CD4-positive, alpha-beta T cell treated with Interferon alpha-2 for 1 hour (primary cell): ENCODE measurements at regions not wholly inside any gene's neighbourhood (a gene's known extent, or its start where the extent isn't known, plus 50 kb on each side); places are given as distances from the start of the nearest gene placed in this dataset.
"Not testable (repeated sequence)": the region's sequence is repeated elsewhere in the genome, so short reads cannot be mapped to it uniquely, and the experiment has no call there.

Source experiments
- DNase-seq, 2 donors: peaks; one replicate each; pipeline ENCODE4 v3.0.0-alpha.2; 2020 to 2022

DNA sequence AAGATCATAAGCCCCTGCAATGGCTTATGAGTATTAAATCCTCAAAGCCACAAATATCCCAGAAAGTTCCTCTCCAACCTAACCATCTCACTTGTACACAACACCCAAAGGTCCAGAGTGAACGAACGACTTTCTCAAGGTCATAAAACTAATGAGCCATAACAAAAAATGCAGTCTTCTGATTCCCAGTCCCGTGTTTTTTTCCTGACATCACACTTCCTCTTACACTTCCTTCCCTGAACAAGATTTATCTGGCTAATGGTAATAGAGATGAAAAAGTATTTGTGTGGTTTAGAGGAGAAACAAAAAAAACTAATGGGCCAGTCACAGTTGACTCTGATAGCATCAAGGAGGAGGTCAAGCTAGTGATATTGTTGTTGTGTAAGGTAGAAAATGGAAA, 99.5 kb upstream of the KLHL13 start:
- DNase-seq = no peak

DNA sequence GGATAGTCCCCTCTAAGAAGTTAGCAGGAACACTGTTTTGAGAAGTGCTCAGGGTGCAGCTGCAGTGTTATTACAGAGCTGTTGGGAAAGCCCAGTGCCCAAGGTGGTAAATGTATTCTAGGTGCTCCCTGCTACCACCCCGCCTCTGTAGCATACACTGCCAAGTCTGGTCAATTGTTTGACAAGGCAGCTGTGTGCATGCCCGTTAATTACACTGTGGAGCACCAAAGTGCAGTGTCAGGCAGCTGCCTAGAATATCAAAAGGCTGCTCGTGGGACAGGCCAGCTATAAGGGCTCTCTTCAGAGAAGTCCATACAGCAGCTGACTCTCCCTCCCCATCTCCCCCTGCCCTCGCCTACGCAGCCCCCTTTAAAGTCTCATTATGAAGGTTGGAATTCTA, 99.9 kb upstream of the KLHL13 start:
- no peak for DNase-seq

DNA sequence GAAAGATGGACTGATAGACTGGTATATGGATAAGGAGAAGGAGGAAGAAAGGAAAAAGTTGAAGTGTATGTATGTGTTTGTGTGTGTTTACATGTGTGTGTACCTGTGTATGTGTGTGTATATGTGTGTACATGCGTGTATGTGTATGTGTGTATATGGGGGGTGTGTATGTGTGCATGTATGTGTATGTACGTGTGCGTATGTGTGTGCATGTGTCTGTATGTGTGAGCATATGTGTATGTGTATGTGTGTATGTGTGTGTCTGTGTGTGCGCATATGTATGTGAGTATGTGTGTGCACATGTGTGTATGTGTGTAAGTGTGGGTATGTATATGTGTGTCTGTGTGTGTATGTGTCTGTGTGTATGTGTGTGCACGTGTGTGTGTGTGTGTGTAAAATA, 101.5 kb upstream of the KLHL13 start:
- no peak for DNase-seq

DNA sequence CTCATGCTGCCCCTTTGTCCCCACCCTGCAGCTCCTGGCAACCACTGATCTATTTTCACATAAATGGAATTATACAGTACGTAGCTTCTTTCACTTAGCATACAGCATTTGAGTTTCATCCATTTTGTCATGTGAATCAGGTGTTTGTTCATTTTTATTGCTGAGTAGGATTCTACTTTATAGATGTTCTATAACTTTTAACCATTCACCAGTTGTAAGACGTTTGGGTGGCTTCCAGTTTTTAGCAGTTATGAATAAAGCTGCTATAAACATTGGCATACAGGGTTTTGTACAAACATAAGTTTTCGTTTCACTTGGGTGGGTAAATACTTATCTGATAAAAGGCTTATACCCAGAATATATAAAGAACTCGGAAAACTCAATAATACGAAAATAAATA, 102.3 kb upstream of the KLHL13 start:
- DNase-seq = no peak

DNA sequence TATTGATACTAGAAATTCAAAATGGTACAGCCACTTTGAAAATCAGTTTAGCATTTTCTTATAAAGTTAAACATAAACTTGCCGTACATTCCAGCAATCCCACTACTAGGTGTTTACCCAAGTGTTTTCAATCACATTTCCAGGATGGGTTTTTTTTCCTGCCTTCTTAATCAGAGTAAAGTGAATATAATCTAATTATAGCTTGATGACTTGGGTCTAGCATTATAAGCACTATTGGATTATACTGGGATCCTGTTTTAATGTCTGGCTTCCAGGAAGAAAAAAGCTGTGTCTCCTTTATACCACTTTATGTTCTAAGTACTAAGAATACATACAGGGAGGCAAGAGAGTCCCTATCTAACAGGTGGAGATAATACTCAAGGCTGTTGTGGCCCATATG, 103.3 kb upstream of the KLHL13 start:
- no peak for DNase-seq

DNA sequence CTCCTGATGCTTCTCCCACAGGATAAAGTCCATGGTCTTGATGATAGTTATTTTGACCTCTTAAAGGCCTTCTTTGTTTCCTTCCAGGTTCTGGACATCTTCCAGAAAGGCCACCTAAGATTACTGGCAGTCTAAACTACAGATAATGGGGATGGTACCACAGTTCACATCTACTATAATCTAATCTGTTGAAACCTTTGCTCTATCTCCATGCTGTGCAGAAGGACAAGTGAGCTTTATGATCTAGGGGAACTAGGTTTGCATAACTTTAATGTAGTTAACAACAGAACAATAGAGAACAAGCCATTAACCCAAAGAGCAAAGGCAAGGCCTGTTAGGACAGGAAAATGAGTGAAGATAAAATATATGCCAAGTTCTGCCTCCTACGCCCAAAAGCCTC, 103.9 kb upstream of the KLHL13 start:
- DNase-seq = no peak

DNA sequence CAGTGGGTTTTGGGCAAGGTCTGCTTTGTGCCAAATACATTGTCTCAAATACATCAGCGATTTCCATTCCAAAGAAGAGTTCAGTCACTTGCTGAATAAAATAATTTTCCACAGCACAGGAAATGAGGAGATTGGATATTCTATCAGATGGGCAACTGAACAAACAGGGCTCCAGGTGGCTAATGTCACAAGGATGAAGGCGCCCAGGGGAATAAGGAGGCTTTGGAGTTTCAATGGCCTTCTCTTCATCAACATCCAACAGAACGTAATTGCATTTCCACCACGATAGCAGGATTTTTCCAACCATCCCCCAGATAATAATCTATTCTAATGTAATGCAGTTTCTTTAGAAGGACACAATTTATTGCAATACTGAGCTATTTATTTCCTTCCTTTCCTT, 104.7 kb upstream of the KLHL13 start:
- DNase-seq = no peak

DNA sequence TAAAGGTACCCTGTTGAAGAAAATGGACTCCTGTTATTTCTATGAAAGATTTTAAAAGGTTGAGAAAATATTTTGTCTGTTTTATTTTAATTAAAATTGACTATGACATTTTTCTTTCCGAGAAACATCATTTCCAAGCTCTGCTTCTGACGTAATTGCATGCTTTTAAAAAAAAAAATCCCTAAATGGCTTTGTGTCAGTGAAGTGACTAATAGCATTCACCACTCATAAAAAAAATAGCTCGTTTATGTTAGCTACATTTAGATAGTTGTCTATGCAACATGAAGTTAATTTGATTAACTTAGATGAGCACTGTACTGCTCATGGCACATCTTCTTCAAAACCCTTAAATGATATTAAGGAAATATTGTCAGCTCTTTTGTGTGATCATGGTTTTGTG, 105.1 kb upstream of the KLHL13 start:
- DNase-seq = no peak

DNA sequence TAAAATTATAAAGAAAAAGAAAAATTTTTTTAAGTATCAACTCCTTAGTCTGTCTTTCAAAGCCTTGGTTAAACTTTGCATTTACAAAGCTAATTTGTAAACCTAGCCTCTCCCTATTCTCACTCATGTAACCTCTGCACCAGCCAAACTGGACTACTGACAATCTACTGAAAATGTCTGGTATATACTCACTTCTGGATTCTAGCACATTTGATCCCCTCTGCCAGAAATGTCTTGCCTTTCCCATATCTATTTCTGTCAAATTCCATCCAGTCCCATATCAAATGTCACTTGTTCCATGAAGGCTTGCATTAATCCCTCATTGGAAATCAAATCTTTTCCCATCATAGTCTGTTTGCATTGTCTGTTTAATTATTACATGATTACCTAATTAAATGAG, 105.8 kb upstream of the KLHL13 start:
- DNase-seq = no peak

DNA sequence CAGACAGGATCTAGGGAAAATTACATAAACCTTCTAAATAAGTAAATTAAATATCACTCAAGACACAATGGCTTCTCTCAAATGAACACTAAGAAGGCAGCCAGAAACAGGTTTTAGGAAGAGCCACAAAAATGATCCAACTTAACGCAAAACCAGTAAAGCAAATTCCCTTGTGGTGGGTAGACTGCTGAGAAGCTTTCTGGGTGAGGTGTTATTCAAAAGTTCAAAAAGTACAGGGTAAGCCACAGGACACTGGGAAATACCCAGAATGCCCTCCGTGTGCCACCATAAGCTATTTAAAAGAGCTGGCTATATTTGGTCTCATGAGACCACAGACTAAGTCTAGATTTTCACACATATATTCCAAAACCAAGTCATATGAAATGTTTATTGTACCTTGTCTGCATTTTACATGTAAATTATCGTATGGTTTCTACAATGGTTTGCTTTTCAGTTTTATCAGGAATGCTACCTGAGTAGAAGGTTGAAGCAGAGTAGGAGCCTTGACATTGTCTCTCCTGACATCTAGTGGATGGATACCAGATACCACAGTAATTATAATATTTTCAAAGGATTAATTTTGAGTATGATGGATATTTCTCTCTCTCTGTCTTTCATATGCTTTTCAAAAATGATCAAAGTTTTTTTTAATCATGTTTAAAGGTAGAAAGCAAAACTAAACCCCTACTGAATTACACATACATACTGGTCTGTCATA, 109.3 kb upstream of the KLHL13 start:
- no peak for DNase-seq

DNA sequence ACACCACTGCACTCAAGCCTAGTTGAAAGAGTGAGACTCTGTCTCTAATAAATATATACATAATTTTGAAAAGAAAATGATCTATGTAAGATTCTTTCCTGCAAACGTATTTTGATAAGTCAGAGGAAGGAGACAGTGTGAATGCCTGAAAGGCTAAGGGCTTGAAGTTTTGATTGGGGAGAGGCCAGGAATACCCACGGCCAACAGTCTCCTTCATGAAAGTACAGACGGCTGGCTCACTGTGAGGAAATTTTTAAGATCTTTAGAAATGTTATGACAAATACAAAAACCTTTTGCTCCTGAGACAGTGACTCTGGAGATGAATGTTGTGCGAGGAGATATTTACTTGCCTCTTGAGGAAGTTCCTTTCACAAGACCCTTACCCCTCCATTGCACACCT, 111.4 kb upstream of the KLHL13 start:
- DNase-seq = no peak

DNA sequence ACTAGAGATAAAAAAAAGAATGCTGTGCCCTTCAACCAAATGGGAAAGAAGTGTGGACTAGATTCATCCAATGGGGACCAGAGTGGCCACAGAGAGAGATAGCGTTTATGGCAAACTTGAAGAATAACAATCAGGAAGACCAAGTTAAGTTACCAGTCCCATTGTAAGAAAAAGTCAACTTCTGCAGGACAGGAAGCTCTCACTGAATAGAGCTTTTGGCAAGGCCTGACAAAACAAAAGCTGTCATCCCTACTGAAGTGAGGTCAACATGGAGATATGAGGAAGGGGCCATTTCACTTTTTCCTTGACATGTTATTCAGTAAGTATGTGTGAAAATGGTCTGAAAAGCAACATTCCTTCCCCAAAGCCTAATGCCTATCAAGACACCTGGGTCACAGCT, 111.8 kb upstream of the KLHL13 start:
- DNase-seq = no peak

DNA sequence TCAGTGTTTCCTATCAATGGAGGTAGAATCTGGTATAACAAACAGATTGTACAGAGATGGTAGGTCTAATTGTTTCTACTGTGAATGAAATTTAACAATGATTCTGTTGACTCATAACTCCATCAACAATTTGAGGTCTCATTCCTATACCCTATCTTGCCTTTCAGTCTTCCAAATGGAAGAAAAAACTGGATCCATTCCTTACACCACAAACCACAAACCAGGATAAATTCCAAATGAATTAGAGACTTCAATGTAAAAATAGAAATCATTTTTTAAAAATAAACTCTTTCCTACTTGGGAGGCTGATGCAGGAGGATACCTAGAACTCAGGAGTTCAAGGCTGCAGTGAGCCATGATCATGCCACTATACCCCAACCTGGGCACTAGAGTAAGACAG, 114.4 kb upstream of the WDR44 start:
- DNase-seq = no peak

DNA sequence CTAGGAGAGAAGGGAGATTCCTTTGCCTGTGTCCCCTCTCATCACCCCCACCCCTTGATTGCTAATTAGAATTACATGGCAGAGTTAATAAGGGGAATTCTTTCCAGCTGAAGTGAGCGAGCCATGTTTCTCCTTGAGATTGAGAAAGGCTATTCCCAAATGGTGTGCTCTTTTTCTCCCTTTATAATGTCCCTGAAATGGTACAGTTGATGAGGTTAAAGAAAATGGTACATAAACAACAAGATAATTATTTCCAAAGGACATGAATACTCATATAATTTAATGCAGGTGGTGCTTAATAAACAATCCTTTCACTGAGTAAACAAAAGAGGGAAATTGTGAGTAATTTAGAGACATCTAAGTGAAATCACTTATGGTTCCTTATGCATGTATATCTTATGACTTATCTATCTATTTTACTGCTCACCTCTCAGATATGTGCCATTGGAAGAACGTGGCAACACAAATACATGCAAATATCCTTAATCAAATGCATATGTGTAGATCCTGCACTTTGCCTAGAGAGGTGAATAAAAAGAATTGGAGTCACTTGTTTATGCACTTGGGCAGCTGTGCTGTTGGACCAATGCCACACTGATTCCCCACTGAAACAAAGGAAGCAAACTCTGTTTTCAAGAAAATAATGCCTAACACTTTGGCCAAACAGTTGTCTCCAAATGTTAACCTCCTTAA, 106.6 kb upstream of the WDR44 start:
- DNase-seq = no peak

DNA sequence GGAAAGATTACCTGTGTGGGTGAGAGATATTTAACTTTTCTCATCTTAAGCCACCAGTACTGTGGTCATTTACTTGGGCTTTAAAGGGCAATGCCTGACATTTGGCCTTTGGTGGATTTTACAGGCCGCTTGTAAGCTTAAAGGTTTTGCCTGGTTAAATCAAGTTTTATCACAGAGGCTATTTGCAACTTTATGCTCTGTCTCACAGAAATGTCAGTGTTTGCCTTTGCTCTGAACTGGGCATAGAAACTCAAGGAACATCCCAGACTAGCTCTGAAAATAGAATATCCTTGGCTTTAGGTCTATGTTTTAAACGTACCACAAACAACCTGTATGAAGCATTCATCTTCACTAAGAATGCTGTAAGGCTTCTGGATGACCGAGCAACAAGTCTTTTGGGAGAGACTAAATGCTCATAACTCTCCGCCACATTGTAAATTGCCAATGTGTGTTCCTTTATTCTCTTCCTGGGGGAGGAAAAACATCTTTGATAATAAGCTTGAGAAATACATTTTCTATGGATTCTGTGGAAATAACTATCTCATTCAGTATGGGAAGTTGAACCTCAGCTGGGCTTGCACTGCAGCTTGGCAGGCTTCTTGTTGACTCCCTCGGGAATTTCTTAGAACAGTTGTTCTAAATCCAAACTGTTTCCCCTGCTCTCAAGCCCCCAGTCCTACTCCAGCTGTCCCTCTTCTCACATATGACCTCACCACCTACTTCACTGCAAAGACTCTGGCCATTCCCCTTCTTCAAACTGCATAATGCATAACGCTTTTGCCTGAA, 105.8 kb upstream of the WDR44 start:
- DNase-seq = no peak

DNA sequence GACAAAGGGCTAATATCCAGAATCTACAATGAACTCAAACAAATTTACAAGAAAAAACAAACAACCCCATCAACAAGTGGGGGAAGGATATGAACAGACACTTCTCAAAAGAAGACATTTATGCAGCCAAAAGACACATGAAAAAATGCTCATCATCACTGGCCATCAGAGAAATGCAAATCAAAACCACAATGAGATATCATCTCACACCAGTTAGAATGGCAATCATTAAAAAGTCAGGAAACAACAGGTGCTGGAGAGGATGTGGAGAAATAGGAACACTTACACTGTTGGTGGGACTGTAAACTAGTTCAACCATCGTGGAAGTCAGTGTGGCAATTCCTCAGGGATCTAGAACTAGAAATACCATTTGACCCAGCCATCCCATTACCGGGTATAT, 98.9 kb upstream of the WDR44 start:
- DNase-seq = not testable (repeated sequence)

DNA sequence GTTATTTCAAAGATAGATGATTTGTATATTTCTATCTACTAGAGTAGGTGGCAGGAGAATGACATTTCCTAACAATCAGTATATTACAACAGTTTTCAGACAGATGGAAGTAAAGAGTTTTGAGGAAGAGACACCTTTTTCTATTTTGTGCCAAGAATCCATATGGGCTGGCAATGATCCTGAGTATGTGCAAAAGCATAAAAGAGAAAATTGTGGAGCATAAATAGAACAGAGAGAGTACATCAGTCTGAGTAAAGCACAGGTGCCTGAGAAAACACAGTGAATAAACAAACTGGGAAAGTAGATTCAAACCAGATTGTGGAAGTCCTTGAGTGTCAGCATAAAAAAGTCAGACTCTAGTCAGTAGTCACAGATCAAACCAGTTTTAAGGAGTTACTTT, 96.8 kb upstream of the WDR44 start:
- DNase-seq = no peak

DNA sequence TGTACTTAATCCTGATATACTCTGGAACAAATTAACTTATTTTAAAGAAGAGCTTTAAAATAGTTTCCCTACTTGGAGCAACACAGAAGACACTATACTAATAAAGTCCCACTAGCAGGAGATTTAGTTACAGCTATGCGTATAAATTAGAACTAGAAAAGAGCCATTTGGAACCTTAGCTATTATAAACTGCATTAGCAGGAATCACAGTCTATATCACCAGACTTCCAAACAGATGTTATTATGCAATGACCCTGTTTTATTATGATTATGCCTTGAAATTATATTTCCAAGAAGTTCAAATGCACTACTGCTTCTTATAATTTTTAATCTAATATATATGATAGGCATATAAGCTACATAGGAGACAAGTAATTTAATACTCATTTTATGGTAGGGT, 95.5 kb upstream of the WDR44 start:
- no peak for DNase-seq

DNA sequence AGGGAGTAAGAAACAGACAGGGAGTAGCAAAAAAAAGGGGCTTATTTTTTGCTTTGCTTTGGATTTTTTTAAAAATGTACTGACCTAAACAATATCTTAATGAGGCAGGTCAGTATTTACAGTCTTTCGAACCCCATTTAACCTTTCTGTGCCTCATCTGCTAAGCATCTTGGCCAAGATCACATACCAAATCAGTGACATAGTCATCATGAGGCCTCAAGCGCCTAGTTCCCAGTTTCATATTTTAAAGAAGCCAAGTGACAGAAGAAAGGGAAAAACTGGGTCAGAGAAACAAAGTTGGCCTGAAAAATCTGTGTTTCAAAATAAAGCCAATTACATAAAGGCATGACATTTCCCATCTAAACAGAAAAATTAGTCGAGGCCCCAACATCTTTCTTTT, 94.6 kb upstream of the WDR44 start:
- DNase-seq = no peak

DNA sequence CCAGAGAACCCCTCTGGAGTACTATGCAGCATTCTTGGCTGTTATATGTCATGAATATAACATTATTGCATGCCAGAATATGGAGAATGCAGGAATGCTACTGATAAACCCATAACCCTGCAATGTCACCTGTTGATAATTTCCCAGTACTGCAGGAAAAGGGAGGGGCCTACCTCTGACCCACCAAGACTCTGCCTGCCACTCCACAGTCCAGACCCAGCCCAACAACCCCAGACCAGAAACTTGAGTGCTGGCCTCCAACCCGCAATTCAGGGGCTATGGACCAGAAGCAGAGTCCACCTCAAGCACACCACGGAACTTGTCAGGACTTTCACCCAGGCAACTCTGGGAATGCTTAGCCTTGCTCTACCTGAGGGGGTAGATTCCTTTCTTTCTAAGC, 92.9 kb upstream of the WDR44 start:
- DNase-seq = no peak

DNA sequence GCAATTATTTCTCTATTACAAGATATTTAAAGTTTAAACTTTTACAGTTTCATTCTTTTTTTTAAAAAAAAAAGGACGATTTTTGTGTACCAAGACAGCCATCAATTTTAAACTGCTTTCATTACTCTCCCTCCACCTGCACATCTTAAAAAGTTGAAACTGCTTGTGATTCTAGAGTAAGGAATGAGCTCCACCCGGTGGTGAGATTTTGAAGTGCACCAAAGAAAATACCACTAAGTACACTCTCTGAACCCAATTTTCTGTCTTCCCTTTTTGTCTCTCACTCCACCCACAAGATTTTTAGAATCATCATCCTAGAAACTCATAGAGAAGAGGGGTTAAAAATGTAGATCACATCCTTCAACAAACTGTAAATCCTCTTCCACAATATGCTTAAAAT, 91.3 kb upstream of the WDR44 start:
- DNase-seq = peak; percentile 10 to 28

DNA sequence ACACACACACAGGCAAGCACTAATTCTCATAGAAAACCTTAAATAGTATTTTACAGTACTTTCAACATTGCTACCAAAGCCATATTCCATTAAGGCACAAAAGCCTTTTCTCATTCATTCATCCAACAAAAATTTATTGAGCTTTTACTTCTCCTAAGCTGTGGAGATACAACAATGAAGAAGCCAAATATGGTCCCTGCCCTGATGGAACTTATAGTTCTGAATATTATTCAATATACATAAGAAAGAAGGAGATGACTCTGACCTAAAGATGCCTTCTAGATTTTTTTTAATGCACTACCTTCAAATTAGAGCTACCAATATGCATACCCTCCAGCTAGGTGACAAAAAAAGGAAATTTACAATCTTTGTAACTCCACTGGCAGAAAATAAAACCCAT, 90.0 kb upstream of the WDR44 start:
- no peak for DNase-seq

DNA sequence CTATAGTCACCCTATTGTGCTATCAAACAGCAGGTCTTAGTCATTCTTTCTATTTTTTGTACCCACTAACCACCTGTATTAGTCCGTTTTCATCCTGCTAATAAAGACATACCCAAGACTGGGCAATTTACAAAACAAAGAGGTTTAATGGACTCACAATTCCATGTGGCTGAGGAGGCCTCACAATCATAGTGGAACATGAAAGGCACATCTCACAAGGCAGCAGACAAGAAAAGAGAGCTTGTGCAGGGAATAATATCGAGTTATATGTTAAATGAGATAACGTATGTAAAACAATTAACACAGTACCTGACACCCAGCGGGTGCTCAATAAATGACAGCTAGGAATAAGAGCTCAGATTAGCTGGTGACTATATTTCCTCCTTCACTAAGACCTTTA, 88.1 kb upstream of the WDR44 start:
- DNase-seq = no peak

DNA sequence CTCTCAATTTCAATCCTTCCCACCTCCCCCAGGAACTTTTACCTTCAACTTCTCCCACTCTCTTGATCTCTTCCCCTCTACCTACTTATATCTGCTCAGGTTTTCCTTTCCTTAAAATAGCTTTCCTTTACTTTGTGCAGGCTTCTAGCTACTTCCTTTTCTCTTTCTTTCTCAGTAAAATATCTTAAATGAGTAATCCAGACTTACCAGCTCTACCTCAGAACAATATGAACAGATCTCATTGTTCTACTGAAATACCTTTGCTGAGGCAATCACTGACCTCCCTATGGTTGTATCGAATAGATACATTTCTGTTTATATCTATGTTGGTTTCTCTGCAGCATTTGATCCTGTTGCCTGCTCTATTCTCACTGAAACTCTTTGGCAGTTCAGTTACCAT, 86.7 kb upstream of the WDR44 start:
- no peak for DNase-seq
